Stimulated activated CD4-positive, alpha-beta T cell treated with anti-CD3 and anti-CD28 coated beads, Interleukin-15, amount 100 ng/mL, for 48 hours (primary cell): ENCODE measurements at regions not wholly inside any gene's neighbourhood (a gene's known extent, or its start where the extent isn't known, plus 50 kb on each side); places are given as distances from the start of the nearest gene placed in this dataset.

ENCODE experiments used
- DNase-seq, 2 donors: peaks; one replicate each; pipeline ENCODE4 v3.0.0-alpha.2; 2020; ENCODE audit warnings: low read depth in 2 of 2

GRCh38 chr3:168395551-168395950, 299.8 kb upstream of the GOLIM4 start:
- DNase-seq, result no peak

- no peak for DNase-seq
These were observed 298.7 kb upstream of the GOLIM4 start for GRCh38 chr3:168394439-168394838.

- no peak for DNase-seq
These were observed 290.6 kb upstream of the GOLIM4 start for GRCh38 chr3:168386301-168386700.

- DNase-seq, result no peak
These were observed 289.3 kb upstream of the GOLIM4 start for GRCh38 chr3:168384990-168385389.

- no peak for DNase-seq
These were observed 287.8 kb upstream of the GOLIM4 start for GRCh38 chr3:168383573-168383972.

- DNase-seq, result no peak
These were observed 276.1 kb upstream of the GOLIM4 start for GRCh38 chr3:168371846-168372245.

- no peak for DNase-seq
These were observed 269.2 kb upstream of the GOLIM4 start for GRCh38 chr3:168364967-168365366.

GRCh38 chr3:168362661-168363247, 267.0 kb upstream of the GOLIM4 start:
- DNase-seq, result no peak

- no peak for DNase-seq
These were observed 266.4 kb upstream of the GOLIM4 start for GRCh38 chr3:168362156-168362555.

- DNase-seq, result no peak
These were observed 265.3 kb upstream of the GOLIM4 start for GRCh38 chr3:168360993-168361392.

- no peak for DNase-seq
These were observed 247.5 kb upstream of the GOLIM4 start for GRCh38 chr3:168342946-168343850.

GRCh38 chr3:168341956-168342936, 246.5 kb upstream of the GOLIM4 start:
- no peak for DNase-seq

- no peak for DNase-seq
These were observed 245.6 kb upstream of the GOLIM4 start for GRCh38 chr3:168341192-168341815.

GRCh38 chr3:168338161-168338560, 242.4 kb upstream of the GOLIM4 start:
- DNase-seq, result no peak

- DNase-seq, result no peak
These were observed 240.6 kb upstream of the GOLIM4 start for GRCh38 chr3:168336276-168336675.

GRCh38 chr3:168333410-168333935, 237.7 kb upstream of the GOLIM4 start:
- DNase-seq, result no peak

GRCh38 chr3:168331756-168332155, 236.0 kb upstream of the GOLIM4 start:
- no peak for DNase-seq

- DNase-seq, result no peak
These were observed 235.3 kb upstream of the GOLIM4 start for GRCh38 chr3:168330983-168331382.

GRCh38 chr3:168327856-168328255, 232.1 kb upstream of the GOLIM4 start:
- no peak for DNase-seq

- DNase-seq, result no peak
These were observed 230.0 kb upstream of the GOLIM4 start for GRCh38 chr3:168325684-168326083.

GRCh38 chr3:168322941-168323340, 227.2 kb upstream of the GOLIM4 start:
- DNase-seq, result no peak
